Esophagus mucosa (tissue), 1 donor: ENCODE measurements at regions not wholly inside any gene's neighbourhood (a gene's known extent, or its start where the extent isn't known, plus 50 kb on each side); places are given as distances from the start of the nearest gene placed in this dataset.

Source experiments
- ATAC-seq: fragments of 200-7000 bp; cut with Tn5 transposase; one replicate; pipeline ENCODE4 v1.9.1; 2020
- donor health status: DM: yes; HTN: yes; CAD: no.

DNA sequence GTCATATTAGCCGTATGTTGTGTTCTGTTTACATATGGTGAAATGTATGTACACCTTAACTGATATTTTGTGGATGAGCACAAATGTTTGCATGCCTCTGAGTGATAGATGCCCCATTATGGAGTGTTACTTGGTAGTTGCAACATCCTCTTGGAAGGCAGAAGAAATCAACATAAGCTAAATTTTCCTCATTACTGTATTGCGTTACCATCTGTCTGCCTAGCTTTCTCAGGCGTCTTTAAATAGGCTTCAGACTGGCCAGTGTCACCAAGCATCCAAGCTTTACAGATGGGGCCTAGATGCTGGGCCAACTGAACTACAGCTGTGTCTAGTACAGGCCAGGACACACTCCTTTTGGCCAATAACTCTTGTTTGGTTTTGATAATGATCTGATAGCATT is 250.6 kb downstream of the SAMD5 start:
- no peak for ATAC-seq

DNA sequence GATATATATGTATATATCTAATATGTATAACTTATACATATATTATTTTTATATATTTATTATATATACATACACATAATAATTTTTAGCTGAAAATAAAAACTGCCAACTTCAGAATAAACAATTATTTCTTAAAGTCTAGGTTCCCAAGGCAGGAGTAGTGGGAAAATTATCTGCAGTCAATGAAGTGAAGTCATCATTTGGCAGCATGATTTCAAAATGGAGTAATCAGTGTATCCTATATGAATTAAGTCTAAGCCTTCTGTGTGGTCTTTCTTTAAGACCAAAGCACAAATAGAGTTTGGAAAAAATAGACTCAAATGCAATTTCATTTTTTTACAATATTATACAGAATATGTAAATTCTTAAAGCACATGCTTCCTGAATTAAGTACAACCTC is 251.0 kb downstream of the SAMD5 start:
- ATAC-seq = no peak

DNA sequence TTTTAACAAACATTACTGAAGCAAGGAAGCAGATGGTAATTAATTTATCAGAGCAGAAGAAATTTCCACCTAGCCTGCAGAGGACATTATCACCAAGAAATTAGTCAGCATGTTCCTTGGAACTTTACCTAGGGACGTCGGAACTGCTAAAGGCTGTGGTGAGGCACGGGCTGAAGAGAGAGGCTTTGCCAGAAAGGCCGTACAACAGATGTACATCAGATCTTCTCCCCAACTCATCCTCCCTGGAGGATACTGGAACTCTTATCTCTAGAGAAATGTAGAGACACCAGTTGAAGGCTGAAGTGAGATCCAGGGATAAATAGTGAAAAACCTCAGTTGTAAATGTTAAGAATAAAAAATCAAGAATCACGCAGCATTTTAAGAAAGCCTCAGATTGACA is 257.1 kb downstream of the SAMD5 start:
- no peak for ATAC-seq

- ATAC-seq = peak; percentile 65
Observed at GRCh38 chr6:147768969-147769368, 260.5 kb downstream of the SAMD5 start.

DNA sequence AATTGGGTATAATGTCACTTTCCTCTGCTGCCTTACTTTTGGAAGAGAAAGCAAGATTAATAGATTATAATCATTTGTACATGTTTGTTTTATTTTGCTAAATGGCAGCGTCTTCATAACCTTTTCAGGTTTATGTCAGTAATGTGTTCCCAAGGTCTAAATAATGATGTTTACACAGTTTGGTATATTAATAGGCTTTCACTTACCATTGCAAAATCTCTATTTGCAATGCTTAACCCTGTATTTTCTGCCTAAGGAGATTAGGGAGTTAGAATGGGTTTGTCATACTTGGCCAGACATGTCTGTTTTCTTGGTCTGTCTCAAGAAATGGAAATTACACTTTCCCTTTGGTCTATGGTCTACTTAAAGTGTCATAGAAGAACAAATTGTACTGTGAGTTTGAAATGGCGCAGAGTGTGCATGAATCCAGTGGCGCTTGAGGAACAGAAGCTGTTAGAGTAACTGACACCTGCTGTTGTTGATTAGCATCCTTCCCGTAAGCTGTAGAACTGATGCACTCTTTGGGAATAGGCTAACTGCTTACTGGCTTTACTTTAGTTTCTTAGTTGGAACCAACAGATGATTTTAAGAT is 261.1 kb downstream of the SAMD5 start:
- ATAC-seq = peak; percentile 77

GRCh38 chr6:147770221-147770620 is 261.7 kb downstream of the SAMD5 start:
- no peak for ATAC-seq

GRCh38 chr6:147772724-147773123 is 264.2 kb downstream of the SAMD5 start:
- ATAC-seq = no peak

- no peak for ATAC-seq
Observed at GRCh38 chr6:147774856-147775255, 266.4 kb downstream of the SAMD5 start.

DNA sequence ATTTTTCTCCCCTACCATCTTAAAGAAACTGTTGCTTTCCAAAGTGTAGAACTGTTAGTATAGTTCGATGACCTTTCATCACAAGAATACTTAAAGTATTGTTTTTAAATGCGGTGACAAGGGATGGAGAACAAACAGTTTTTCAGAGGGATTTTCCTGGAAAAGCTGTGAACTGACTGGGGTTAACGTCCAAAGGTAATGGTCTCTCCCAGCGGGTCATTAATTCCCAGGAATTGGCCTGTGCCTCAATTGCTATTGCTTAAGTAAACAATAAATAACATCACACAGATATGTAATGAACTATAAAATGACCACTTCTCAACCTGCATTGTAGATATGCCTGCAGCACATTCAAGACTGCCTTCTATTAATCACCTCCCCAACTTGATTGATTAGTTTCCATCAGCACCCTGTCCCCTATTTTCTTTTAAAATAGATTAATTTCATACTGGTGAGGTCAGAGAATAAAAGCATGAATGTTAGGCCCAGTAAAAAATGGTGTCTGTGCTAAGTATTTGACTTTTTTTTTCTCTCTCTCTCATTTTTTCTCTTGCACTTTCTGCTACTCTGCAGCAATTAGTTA is 268.2 kb downstream of the SAMD5 start:
- ATAC-seq = no peak

GRCh38 chr6:147779624-147780023 is 271.1 kb downstream of the SAMD5 start:
- ATAC-seq = no peak

GRCh38 chr6:147782302-147782701 is 273.8 kb downstream of the SAMD5 start:
- peak; percentile 98 for ATAC-seq

GRCh38 chr6:147784371-147784770 is 275.9 kb downstream of the SAMD5 start:
- ATAC-seq = no peak

DNA sequence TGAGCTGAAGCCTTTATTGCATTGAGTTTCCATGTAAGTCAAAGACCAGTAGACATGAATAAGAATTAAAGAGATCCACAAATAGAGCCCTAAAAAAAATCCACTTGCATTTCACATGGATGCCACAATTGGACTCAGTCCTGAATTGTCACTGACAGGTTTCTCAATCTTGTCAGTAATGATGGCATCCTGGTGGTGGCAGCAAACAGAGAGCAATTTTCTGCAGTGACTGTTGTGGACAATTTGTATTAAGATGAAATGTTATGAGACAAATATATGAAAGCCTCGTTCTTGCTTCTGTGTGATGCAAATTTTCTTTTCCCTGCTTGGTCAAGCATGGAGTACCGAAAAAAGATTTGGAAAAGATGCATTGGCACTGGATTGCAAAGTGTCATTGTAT is 278.9 kb downstream of the SAMD5 start:
- no peak for ATAC-seq

GRCh38 chr6:147789430-147789947 is 281.0 kb downstream of the SAMD5 start:
- peak; percentile 43 for ATAC-seq

GRCh38 chr6:147793871-147794643 is 285.6 kb downstream of the SAMD5 start:
- no peak for ATAC-seq

- peak; percentile 55 for ATAC-seq
Observed at GRCh38 chr6:147802459-147802858, 294.0 kb downstream of the SAMD5 start.

GRCh38 chr6:147805155-147805554 is 296.7 kb downstream of the SAMD5 start:
- no peak for ATAC-seq

GRCh38 chr6:147806697-147807096 is 298.2 kb downstream of the SAMD5 start:
- ATAC-seq = peak; percentile 77

DNA sequence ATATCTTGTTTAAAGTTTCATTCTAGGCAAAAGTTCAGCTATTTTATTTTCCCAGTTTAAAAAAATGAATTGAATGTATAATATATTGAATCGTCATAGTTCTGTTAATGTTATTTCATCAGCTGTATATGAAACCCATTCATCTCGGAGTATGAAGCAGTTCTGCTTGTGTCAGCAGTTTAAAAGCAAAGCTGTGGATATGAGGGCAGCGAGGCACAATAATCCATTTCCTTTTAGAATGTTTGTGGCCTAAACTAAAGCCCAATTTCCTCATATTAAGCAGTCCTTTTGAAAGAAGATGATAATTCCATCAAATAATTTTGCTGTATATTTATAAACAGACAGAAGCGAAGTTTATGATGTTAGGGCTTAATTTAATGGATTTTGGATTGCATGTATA is 300.1 kb downstream of the SAMD5 start:
- no peak for ATAC-seq

GRCh38 chr6:147811913-147812629 is 303.6 kb downstream of the SAMD5 start:
- no peak for ATAC-seq

DNA sequence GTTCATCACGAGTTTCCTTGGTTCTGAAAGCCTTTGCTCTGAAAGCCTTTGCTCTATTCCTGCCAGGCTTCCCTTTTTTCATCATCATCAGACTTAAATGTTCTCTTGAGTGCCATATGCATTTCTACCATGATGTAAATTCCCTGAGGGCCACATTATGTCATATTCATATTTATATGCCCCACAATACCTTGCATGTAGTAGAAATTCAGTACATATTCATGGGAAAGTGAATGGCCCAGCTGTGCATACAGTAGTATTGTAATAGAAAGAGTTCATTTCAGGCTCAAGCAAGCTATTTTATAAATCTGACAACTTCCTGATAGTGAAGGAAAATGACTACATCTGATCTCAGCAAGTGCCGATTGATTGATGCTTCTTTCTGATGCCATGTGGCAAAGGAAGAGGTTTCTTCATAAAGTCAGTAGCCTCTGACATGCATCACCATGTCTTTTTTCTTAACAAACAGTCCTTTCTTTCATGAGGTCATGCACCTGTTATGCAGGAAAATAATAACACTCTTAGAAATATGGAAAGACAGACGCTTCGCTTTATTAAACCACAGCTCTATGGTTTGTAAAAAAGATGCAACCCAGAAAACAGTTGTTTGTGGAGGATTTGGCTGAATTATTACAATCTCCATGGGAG is 308.7 kb downstream of the SAMD5 start:
- no peak for ATAC-seq

DNA sequence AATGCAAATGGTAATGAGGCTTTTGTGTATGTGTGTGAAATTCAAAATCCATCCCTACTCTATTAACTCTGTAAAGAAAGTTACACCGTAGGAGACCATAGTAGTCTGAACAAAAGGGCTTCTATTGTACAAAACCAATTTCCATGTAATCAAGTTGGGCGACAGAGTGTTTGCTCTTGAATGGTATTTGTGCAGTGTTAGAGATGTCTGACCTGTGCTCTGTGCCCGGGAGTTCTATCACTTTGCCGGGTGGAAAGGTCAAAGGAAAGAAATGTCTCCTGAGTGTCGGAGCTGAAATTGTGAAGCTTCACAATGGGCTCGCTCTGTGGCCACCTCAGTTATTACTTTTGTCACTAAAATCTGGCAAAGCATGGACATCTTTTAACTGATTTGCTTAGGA is 312.0 kb downstream of the SAMD5 start:
- no peak for ATAC-seq
